ENCODE measurements at regions not wholly inside any gene's neighbourhood (a gene's known extent, or its start where the extent isn't known, plus 50 kb on each side); places are given as distances from the start of the nearest gene placed in this dataset.
"Not testable (repeated sequence)": the region's sequence is repeated elsewhere in the genome, so short reads cannot be mapped to it uniquely, and the experiment has no call there.

GRCh38 chr15:20289538-20290103 lies 252.0 kb downstream of the GOLGA6L6 start:
- 65 to 67% methylated on average over 4 of the region's 4 CpGs for WGBS, 2 donors
- not testable (repeated sequence) for H3K36me3 ChIP-seq; DNase-seq (ENCODE audit: low spot score in 2 of 2); H3K4me3 ChIP-seq; H3K4me1 ChIP-seq; H3K27ac ChIP-seq; H3K9me3 ChIP-seq; H3K27me3 ChIP-seq

DNA sequence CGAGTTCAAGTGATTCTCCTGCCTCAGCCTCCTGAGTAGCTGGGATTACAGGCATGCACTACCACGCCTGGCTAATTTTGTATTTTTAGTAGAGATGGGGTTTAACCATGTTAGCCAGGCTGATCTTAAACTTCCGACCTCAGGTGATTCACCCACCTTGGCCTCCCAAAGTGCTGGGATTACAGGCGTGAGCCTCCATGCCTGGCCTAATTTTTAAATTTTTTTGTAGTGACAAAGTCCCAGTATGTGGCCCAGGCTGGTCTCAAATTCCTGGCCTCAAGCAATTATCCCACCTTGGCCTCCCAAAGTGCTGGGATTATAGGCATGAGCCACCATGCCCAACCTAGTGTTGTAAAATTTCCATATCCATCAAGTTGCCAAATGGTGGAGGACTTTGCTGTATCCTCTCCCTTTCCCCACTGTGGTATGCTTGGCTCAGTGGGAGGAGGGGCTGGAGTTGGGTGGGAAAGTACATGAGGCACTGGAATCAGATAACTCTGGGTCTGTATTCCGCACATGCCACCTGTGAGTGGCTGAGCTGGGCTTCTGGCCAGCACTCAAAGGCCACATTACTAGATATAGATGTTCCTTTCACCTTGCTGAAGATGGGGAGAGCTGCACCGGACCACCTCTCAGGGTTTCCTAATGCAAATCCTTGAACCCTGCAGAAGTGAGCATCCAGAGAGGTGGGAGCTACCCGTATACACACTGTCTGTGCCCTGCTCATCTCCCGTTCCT lies 252.6 kb downstream of the GOLGA6L6 start:
- not testable (repeated sequence) for H3K36me3 ChIP-seq; H3K4me3 ChIP-seq; H3K9me3 ChIP-seq; H3K27me3 ChIP-seq; DNase-seq (ENCODE audit: low spot score in 2 of 2); H3K4me1 ChIP-seq; H3K27ac ChIP-seq
- 77 to 79% methylated on average over 8 of the region's 8 CpGs for WGBS, 2 donors

DNA sequence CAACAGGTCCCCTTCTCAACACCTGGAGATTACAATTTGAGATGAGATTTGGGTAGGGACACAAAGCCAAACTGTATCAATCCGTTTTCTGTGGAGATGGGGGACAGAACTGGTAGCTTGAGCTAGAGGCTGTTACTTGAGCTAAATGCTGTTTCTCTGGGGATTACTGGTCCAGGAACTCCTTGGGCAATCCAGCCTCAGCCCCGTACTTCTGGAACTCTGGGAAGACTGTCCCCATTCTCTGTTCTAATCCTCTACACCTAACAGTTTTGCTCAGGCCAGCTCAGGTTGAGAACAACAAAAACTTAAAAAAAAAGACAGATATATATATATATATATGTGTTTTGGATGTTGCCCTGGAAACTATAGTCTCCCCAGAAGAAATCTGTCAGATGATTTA lies 255.0 kb downstream of the GOLGA6L6 start:
- H3K36me3 ChIP-seq; H3K27me3 ChIP-seq; H3K4me3 ChIP-seq; H3K27ac ChIP-seq; H3K4me1 ChIP-seq; DNase-seq (ENCODE audit: low spot score in 2 of 2): not testable (repeated sequence)
- WGBS, 2 donors, result 45 to 56% methylated on average over 2 of the region's 2 CpGs
- peaks cover 0 to 13% (median 0%) of the 10 kb centered on the region in 4 donors for H3K9me3 ChIP-seq

DNA sequence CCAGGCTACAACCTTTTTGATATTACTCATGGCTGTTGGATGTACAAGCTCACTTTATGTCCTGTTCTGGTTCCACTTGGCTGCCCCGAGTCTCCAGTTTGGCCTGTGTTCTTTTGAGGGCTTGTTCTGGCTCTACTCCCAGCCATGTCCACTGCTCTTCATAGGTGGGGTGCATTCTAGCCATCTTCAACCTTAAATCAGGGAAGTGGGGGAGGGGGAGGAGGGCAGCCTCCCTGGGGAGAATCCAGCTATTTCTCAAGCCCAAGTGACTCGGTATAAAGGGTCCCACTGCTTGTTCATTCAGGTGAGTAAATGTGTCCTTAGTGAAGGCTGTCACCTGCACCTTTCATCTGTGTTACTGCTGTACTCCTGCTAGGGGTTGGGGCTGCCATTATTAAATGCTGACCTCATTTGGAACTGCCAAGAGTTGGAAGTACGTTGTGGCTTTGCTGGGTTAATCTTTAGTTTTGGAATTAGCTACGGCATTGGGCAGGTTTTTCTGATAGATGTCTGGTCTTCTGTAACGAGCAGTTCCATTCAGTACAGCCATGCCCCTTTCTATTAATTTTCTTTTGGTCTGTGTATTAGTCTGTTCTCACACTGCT lies 255.8 kb downstream of the GOLGA6L6 start:
- H3K9me3 ChIP-seq, result peaks cover 0 to 21% (median 0%) of the 10 kb centered on the region in 4 donors
- DNase-seq (ENCODE audit: low spot score in 2 of 2); H3K27ac ChIP-seq; H3K4me1 ChIP-seq; H3K4me3 ChIP-seq; H3K36me3 ChIP-seq; H3K27me3 ChIP-seq: not testable (repeated sequence)
- WGBS, 2 donors, result 52 to 58% methylated on average over 5 of the region's 5 CpGs

DNA sequence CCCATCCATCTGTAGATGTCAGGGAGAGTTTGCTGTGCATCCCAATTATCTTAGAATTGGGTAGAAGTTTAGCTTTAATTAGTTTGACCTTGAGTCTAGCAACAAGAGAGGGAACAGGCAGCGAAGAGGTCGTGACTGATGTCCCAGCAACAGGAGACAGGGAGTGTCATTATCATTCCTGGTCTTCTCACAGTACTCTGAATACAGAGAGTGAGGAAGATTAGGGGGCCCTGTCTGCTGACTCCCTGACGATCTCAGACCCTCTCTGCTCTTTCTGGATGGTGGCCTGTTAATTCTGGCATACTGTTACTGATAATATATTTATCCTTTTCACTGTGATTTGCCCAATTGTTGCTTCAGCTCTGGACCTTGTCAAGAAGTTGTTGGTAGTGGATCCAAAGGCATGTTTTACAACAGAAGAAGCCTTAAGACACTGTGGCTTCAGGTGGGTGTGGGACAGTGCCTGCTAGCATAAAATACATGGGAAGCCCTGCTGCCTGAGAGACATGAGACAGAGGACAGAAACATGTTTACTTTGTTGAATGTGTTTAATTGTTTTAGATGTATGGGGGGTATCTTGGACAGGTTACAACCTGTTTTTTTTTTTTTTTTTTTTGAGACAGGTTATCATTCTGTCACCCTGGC lies 256.6 kb downstream of the GOLGA6L6 start:
- DNase-seq (ENCODE audit: low spot score in 2 of 2); H3K27ac ChIP-seq; H3K36me3 ChIP-seq; H3K4me1 ChIP-seq; H3K4me3 ChIP-seq; H3K27me3 ChIP-seq: not testable (repeated sequence)
- H3K9me3 ChIP-seq, result peaks cover 0 to 29% (median 0%) of the 10 kb centered on the region in 4 donors
- WGBS, 2 donors, result 58 to 59% methylated on average over 3 of the region's 3 CpGs

- H3K4me3 ChIP-seq; DNase-seq (ENCODE audit: low spot score in 2 of 2); H3K36me3 ChIP-seq; H3K27ac ChIP-seq; H3K27me3 ChIP-seq; H3K4me1 ChIP-seq: not testable (repeated sequence)
- WGBS, 2 donors, result 54 to 61% methylated on average over 3 of the region's 3 CpGs
- peaks cover 0 to 39% (median 0%) of the 10 kb centered on the region in 4 donors for H3K9me3 ChIP-seq
Observed at GRCh38 chr15:20283651-20284050, 257.9 kb downstream of the GOLGA6L6 start.

GRCh38 chr15:20282491-20282943 lies 259.1 kb downstream of the GOLGA6L6 start:
- DNase-seq (ENCODE audit: low spot score in 2 of 2); H3K4me1 ChIP-seq; H3K27me3 ChIP-seq; H3K4me3 ChIP-seq; H3K27ac ChIP-seq; H3K36me3 ChIP-seq: not testable (repeated sequence)
- H3K9me3 ChIP-seq, result peaks cover 0 to 44% (median 0%) of the 10 kb centered on the region in 4 donors
- WGBS, 2 donors, result 88 to 89% methylated on average over 29 of the region's 29 CpGs

DNA sequence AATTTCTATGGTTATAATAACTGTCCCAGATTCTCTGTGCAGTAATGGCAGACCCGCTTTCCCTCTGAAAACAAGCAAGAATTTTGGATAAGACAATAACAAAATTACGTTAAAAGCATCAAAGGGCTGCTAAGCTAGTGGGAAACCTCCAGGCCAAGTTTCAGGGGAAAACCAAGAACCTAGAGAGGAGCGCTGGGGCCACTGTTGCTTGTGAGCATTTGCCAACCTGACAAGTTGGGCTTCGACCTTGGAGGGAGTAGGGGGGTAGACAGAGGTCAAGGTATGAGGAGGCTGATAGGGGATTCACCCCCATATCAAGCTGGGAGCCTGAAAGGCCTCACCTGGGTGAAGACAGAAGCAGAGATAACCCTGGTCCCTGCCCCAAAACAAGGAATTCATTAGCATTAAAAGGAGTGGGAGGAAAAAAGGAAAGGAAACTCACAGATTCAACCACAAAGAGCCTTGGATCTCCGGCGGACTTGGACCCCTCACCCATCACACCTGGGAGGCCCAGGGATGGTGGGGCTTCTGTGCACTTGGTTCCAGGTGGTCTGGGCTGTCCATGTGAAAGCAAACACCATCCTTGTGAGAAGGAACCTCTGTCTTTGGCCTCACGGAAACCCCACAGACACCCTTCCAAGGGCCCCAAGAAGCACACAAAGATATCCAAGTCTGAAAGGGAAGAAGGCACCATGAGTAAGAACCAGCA lies 259.9 kb downstream of the GOLGA6L6 start:
- not testable (repeated sequence) for H3K27ac ChIP-seq; H3K27me3 ChIP-seq; H3K36me3 ChIP-seq; DNase-seq (ENCODE audit: low spot score in 2 of 2); H3K4me1 ChIP-seq; H3K4me3 ChIP-seq
- peaks cover 0 to 48% (median 2%) of the 10 kb centered on the region in 4 donors for H3K9me3 ChIP-seq
- 69 to 72% methylated on average over 7 of the region's 7 CpGs for WGBS, 2 donors

DNA sequence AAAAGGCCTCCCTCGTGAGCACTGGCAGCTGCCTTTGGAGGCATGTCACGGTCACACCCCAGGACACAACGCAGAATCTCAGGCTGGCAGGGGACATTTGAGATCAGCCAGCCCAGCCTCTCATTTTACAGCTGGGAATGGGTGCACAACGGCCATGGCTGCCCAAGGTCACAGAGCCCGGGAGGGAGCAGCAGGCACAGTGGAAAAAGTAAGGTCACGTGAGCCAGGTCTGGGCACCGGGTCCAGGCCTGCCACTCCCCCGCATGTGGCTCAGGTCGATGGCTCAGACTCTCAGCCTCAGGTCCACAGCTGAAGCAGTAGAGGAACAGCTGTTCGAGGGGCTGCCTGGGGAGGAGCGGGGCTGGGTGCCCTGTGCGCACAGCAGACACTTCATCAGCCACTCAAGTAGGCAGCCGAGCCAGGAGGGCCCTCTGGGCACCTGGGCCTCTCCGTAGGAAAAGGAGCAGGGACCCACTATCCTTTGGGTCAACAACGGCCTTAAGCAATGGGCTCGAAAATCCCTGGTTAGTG lies 260.6 kb downstream of the GOLGA6L6 start:
- H3K9me3 ChIP-seq, result peaks cover 0 to 53% (median 2%) of the 10 kb centered on the region in 4 donors
- H3K27me3 ChIP-seq, result no peaks in the 10 kb centered on the region
- DNase-seq (ENCODE audit: low spot score in 2 of 2), result no peak
- H3K36me3 ChIP-seq, result no peaks in the 10 kb centered on the region
- TF ChIP-seq EP300 (IDR thresholded peaks at IDR 0.05) (no peak), CTCF (IDR thresholded peaks at IDR 0.05) (no peak), POLR2A (IDR thresholded peaks at IDR 0.05) (no peak)
- H3K4me3 ChIP-seq, result no peak overlapping the region
- H3K27ac ChIP-seq, result no peak overlapping the region
- no peaks in the 10 kb centered on the region for H3K4me1 ChIP-seq
- 82 to 84% methylated on average over 16 of the region's 16 CpGs for WGBS, 2 donors

DNA sequence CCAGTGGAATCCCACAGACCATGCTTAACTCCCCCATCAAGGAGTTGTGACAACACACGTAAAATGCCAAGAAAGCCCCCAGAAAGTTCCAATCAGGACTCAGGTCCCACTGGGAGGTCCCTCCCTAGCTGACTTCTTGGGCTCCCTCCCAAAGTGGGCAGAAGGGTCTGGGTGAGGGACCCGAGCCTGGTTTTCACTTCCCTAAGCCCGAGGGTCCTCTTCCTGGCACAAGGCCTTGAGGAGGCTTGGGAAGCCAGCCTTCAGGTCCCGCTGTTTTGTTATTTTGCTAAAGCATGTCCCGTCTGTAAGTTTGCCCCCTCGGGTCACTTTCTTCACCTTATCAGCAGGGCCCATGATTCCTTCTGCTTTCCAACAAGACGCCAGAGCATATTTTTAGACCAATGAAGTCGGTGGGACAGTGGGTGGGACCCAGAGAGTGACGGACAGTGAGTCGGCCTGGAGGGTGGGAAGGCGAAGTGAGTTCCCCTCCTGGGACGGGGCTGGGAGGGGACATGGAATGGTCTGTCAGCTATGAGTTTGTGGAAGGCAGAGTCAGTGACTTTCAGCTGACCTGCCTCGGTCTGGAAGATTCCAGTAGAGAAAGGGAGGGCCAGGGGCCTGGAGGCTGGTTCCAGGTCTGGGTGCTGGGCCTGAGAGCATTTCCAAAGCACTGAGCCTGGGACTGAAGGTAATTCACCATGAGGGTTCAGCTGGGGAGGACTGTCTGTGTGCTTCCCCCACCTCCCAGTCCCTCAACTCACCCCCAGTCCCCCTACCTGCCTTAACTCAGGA lies 261.3 kb downstream of the GOLGA6L6 start:
- DNase-seq (ENCODE audit: low spot score in 2 of 2), result not testable (repeated sequence)

DNA sequence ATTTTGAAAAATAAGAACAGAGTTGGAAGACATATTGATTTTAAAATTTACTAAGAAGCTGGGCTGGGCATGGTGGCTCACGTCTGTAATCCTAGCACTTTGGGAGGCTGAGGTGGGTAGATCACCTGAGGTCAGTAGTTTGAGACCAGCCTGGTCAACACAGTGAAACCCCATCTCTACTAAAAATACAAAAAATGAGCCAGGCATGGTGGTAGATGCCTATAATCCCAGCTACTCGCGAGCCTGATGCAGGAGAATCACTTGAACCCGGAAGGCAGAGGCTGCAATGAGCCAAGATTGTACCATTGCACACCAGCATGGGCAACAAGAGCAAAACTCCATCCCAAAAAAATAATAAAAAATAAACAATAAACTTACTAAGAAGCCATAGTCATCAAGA lies 262.5 kb downstream of the GOLGA6L6 start:
- H3K4me1 ChIP-seq; H3K4me3 ChIP-seq; H3K36me3 ChIP-seq; H3K27ac ChIP-seq; DNase-seq (ENCODE audit: low spot score in 2 of 2); H3K27me3 ChIP-seq: not testable (repeated sequence)
- H3K9me3 ChIP-seq, result peaks cover 0 to 58% (median 2%) of the 10 kb centered on the region in 4 donors
- WGBS, 2 donors, result 61 to 63% methylated on average over 4 of the region's 4 CpGs

More for the DNA sequence above, 261.3 kb downstream of the GOLGA6L6 start:
- H3K27me3 ChIP-seq, H3K27ac ChIP-seq, H3K36me3 ChIP-seq, H3K4me3 ChIP-seq, H3K4me1 ChIP-seq: not testable (repeated sequence)
- 74 to 81% methylated on average over 13 of the region's 13 CpGs for WGBS, 2 donors
- peaks cover 0 to 53% (median 2%) of the 10 kb centered on the region in 4 donors for H3K9me3 ChIP-seq
